OCI-LY3 (cell line): ENCODE measurements at regions not wholly inside any gene's neighbourhood (a gene's known extent, or its start where the extent isn't known, plus 50 kb on each side); places are given as distances from the start of the nearest gene placed in this dataset.

Source experiments
- EZH2phosphoT487 ChIP-seq: fragments of 200-600 bp; shearing (Covaris generic); IDR thresholded peaks from 2 replicates; pipeline ENCODE4 v1.6.1; 2018; ENCODE audit warnings: antibody characterized with exemption, mixed run types, low read depth
- TF ChIP-seq, protein P1 (sequence below): fragments of 200-600, 300-600 bp; sonication (generic); IDR thresholded peaks from 2 replicates; pipeline ENCODE4 v1.5.1; 2014; ENCODE audit warnings: antibody characterized with exemption, low read length, low read depth

DNA sequence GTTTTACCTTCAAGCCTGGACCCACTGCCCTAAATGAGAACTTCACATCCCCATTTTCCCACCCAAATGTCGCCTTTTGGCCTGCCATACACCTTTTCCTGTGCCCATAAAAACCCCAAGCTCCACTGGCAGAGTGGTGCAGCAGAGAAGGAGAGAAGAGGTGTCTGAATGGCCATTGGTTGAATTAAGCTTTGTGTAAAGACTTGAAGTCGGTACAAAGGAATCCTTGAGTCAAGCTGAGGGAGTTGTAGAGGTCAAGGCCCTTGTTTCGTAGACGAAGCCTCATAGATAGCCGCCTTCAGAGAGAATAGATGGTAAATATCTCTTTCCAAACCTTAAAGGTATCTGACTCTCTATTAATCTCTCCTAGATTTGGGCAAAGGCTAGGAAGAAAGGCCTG lies 1479.2 kb upstream of the PRR20A start:
- TF ChIP-seq, protein P1, sequence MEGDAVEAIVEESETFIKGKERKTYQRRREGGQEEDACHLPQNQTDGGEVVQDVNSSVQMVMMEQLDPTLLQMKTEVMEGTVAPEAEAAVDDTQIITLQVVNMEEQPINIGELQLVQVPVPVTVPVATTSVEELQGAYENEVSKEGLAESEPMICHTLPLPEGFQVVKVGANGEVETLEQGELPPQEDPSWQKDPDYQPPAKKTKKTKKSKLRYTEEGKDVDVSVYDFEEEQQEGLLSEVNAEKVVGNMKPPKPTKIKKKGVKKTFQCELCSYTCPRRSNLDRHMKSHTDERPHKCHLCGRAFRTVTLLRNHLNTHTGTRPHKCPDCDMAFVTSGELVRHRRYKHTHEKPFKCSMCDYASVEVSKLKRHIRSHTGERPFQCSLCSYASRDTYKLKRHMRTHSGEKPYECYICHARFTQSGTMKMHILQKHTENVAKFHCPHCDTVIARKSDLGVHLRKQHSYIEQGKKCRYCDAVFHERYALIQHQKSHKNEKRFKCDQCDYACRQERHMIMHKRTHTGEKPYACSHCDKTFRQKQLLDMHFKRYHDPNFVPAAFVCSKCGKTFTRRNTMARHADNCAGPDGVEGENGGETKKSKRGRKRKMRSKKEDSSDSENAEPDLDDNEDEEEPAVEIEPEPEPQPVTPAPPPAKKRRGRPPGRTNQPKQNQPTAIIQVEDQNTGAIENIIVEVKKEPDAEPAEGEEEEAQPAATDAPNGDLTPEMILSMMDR, result no peak
- no peak for TF ChIP-seq EZH2phosphoT487
